Lower leg skin (tissue), 4 donors: ENCODE measurements at regions not wholly inside any gene's neighbourhood (a gene's known extent, or its start where the extent isn't known, plus 50 kb on each side); places are given as distances from the start of the nearest gene placed in this dataset.
"Not testable (repeated sequence)": the region's sequence is repeated elsewhere in the genome, so short reads cannot be mapped to it uniquely, and the experiment has no call there.

Experiments used
- DNase-seq, 2 donors: peaks; one replicate each; pipeline ENCODE4 v3.0.0-alpha.2; 2019; ENCODE audit warnings: low spot score in 2 of 2
- H3K4me3 ChIP-seq: fragments of 200-600 bp; sonication (generic); 2 replicates; pipeline ENCODE4 v1.5.1; 2017; ENCODE audit warnings: mild to moderate bottlenecking, low read depth; ENCODE audit not compliant: poor library complexity, severe bottlenecking
- POLR2A ChIP-seq, 2 donors: fragments of 450-650 bp; IDR thresholded peaks; one replicate each; pipeline ENCODE4 v1.6.1; 2016 to 2017; ENCODE audit warnings: antibody characterized with exemption in 2 of 2, mild to moderate bottlenecking in 1 of 2, moderate library complexity in 1 of 2
- WGBS, 2 donors: methylation state at CpG; one replicate each; pipeline ENCODE4 v1.1.5; 2018; 5-methylcytosine and 5-hydroxymethylcytosine counted together
- intact Hi-C: fragments of 100-400 bp; cut with DNase I; formaldehyde crosslinking; loops from one replicate; pipeline ENCODE4 v1.15.0; 2023; ENCODE audit warnings: low total_unique reads
- TF ChIP-seq, protein P1 (sequence below), 3 donors: fragments of 450-650 bp; IDR thresholded peaks; one replicate each; pipeline ENCODE4 v1.5.1; 2016; ENCODE audit warnings: antibody characterized with exemption in 3 of 3, mild to moderate bottlenecking in 3 of 3, moderate library complexity in 2 of 3

DNA sequence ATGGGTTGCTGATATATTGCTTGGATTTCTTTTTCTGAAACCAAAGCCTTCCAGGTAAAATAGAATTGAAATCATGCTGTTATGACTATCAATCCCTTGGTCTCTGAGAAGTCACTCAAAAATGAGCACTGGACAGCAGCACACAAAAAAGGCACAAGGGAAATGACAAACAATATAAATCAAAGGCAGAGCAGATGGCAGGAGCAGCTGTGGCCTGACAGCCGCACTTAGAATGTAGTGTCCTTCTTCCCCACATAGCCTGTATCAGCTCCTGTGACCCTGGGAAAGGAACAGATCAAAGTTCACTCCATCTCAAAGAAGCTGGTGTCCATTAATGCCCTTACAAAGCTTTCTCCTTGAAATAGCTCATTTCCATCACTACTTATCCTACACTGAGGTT is 326.7 kb downstream of the SUCLG1 start:
- 58 to 76% methylated on average over 1 of the region's 1 CpG for WGBS, 2 donors
- no peak overlapping the region for H3K4me3 ChIP-seq
- no peak for TF ChIP-seq POLR2A (IDR thresholded peaks at IDR 0.05)
- TF ChIP-seq, protein P1, sequence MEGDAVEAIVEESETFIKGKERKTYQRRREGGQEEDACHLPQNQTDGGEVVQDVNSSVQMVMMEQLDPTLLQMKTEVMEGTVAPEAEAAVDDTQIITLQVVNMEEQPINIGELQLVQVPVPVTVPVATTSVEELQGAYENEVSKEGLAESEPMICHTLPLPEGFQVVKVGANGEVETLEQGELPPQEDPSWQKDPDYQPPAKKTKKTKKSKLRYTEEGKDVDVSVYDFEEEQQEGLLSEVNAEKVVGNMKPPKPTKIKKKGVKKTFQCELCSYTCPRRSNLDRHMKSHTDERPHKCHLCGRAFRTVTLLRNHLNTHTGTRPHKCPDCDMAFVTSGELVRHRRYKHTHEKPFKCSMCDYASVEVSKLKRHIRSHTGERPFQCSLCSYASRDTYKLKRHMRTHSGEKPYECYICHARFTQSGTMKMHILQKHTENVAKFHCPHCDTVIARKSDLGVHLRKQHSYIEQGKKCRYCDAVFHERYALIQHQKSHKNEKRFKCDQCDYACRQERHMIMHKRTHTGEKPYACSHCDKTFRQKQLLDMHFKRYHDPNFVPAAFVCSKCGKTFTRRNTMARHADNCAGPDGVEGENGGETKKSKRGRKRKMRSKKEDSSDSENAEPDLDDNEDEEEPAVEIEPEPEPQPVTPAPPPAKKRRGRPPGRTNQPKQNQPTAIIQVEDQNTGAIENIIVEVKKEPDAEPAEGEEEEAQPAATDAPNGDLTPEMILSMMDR (IDR thresholded peaks at IDR 0.05) = no peak
- intact Hi-C loops = no loop called here
- DNase-seq = no peak

DNA sequence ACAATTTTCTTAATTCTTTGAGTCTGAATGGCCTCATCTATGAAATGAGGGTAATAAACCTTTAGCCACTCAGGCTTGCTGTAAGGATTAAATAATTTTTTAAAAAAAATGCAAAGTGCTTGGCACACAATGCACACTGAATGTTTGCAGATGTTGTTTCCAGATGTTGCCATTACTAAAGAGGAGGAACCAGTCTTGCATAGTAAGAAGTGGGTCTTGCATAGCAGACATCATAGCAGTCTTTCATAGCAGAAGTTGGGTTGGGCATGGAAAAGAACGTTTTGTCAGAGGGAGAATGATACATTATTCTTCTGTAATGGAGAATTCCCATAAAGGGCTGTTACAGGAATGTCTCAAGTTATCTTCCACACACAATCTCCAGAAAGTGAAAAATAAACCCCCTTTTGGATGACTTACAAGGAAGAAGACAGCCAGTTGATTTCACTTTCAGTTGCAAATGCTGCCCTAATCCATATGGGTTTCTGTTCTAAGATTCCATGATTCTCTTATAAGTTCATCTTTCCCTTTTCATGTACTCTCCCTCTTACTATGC is 327.7 kb downstream of the SUCLG1 start:
- WGBS, 2 donors = 24 to 27% methylated on average over 1 of the region's 1 CpG
- DNase-seq = no peak
- intact Hi-C loops = no loop called here
- TF ChIP-seq, protein P1 (IDR thresholded peaks at IDR 0.05) = no peak
- no peak for TF ChIP-seq POLR2A (IDR thresholded peaks at IDR 0.05)
- no peak overlapping the region for H3K4me3 ChIP-seq

DNA sequence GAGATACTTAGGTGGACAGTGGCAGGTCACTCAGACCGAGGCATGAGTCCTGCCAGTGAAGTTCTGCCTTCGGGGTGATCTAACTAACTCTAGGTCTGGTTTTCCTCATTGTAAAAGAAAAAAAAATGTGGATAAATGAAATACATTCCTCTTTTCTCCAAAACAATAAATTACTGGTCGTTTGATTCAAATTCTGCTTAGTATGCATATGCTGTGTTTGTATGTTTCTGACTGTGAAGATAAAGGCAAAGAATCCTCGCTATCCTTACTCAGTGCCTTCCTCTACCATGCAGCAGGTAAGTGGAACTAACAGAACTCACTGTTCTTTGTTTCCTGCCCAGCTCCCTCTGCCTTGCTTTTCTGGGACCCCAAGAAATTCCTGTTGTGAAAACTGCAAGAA is 330.1 kb downstream of the SUCLG1 start:
- WGBS, 2 donors = 68 to 70% methylated on average over 4 of the region's 4 CpGs
- no peak for DNase-seq
- no peak overlapping the region for H3K4me3 ChIP-seq
- TF ChIP-seq, protein P1 (IDR thresholded peaks at IDR 0.05) = no peak
- no peak for TF ChIP-seq POLR2A (IDR thresholded peaks at IDR 0.05)
- intact Hi-C loops = no loop called here

DNA sequence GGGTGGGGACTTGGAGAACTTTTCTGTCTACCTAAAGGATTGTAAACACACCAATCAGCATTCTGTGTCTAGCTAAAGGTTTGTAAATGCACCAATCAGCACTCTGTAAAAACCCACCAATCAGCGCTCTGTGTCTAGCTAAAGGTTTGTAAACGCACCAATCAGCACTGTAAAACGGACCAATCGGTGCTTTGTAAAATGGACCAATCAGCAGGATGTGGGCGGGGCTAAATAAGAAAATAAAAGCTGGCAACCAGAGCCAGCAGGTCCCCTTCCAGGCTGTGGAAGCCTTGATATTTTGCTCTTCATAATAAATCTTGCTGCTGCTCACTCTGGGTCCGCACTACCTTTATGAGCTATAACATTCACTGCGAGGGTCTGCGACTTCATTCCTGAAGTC is 331.3 kb downstream of the SUCLG1 start:
- WGBS, 2 donors = 86 to 88% methylated on average over 8 of the region's 8 CpGs
- H3K4me3 ChIP-seq, DNase-seq, intact Hi-C loops: not testable (repeated sequence)

DNA sequence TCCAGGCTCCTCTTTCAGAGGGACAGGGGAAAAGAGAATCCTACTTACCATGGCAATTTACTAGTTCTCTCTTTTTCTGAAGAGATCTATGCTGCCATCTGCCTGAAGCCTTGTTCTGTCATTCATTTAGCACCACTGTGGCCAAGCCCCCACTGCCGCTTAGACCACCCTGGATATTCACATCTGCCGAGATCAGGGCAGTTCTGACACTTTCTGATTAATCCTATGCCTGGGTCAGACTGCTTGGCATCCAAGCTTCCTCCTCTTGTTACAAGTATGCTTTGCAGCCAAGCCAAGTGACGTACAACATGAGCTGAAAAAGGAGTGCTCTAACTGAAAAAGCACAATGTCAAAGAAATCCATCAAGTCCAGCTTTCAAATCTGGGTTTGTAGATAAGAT is 332.6 kb downstream of the SUCLG1 start:
- intact Hi-C loops = no loop called here
- no peak overlapping the region for H3K4me3 ChIP-seq
- DNase-seq = no peak
- TF ChIP-seq, protein P1 (IDR thresholded peaks at IDR 0.05) = no peak
- no peak for TF ChIP-seq POLR2A (IDR thresholded peaks at IDR 0.05)
- 43 to 50% methylated on average over 3 of the region's 3 CpGs for WGBS, 2 donors

DNA sequence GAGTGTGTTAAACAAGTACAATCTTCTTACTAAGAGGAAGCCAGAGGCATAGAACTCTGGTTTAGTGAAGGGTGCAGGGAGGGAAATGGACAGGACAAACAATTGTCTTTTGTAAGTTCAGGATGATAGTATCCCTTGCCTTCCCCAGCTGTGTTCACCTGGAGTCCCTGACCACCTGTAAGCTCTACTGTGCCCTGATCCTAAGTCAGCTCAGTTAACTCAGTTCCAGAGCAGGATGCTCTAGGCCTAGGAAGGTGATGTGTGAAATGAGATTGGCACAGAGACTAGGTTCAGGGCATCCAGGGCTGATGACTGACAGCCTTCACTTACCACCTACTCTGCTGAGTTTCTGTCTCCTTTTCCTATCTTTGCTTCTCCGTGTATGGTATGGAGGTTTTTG is 333.0 kb downstream of the SUCLG1 start:
- DNase-seq = no peak
- intact Hi-C loops = no loop called here
- TF ChIP-seq POLR2A (IDR thresholded peaks at IDR 0.05) = no peak
- TF ChIP-seq, protein P1 (IDR thresholded peaks at IDR 0.05) = no peak
- H3K4me3 ChIP-seq = no peak overlapping the region
- WGBS, 2 donors = 40 to 65% methylated on average over 1 of the region's 1 CpG
